ENCODE measurements at regions not wholly inside any gene's neighbourhood (a gene's known extent, or its start where the extent isn't known, plus 50 kb on each side); places are given as distances from the start of the nearest gene placed in this dataset.
"Not testable (repeated sequence)": the region's sequence is repeated elsewhere in the genome, so short reads cannot be mapped to it uniquely, and the experiment has no call there.

- DNase-seq = no peak
These were observed 63.1 kb downstream of the MATN1 start for GRCh38 chr1:30660241-30660640.

GRCh38 chr1:30659702-30660101 is 63.7 kb downstream of the MATN1 start:
- no peak for DNase-seq

DNA sequence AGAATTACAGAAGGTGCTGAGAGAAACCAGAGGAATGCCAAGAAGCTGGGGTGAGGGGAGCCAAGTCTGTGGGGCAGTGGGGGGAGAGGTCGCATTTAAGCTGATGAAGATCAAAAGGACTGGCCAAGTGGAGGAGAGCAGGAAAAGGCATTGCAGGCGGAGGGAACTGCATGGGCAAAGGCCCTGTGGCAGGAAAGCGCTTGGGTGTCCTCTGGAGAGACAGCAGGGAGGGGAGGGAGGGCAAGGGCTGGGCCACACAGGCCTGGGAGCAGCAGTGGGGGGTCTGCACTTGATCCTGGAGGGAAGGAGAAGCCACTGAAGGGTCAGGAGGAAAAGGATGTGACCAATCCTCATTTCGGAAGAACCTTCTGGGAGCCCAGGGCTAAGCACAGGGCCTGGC is 65.0 kb downstream of the MATN1 start:
- DNase-seq = not testable (repeated sequence)

- no peak for DNase-seq
These were observed 65.4 kb downstream of the MATN1 start for GRCh38 chr1:30658014-30658336.

- no peak for DNase-seq
These were observed 66.0 kb downstream of the MATN1 start for GRCh38 chr1:30657131-30658013.

DNA sequence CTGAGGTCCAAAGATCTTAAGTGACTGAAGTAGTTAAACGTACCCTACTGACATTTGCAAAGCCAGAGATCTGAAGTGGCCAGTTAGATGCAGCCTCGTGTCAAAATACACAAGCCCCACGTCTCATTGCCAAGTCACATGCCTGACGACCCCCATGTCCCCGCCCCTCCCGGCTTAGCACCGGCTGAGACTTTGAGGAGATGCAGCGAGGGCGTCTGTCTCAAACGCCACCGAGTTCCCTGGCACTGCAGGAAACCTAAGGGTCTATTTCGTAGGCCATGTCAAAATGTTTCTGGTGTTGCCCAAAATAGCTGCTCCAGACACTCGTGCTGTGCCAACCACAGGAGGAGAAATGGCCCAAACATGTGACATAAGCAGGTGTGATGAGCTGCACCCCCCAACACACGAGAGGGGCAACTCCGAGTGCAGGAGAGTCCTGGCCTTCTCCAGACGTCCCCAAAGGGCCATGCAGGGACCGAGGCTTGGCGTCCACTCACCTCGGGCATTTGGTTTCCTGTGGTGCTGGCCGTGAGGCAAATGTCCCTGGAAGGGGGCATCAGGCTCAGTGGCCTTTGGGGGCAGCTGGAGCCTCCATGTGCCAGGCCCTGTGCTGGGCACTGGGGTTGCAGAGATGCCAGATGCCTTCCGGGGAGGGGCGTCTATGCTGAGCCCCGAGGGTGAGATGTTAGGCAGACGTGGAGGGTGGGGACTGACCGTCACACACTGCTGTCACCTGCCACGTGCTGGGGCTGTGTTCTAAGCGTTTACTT is 67.0 kb downstream of the MATN1 start:
- no peak for DNase-seq

- DNase-seq = no peak
These were observed 67.7 kb downstream of the MATN1 start for GRCh38 chr1:30655672-30656071.

DNA sequence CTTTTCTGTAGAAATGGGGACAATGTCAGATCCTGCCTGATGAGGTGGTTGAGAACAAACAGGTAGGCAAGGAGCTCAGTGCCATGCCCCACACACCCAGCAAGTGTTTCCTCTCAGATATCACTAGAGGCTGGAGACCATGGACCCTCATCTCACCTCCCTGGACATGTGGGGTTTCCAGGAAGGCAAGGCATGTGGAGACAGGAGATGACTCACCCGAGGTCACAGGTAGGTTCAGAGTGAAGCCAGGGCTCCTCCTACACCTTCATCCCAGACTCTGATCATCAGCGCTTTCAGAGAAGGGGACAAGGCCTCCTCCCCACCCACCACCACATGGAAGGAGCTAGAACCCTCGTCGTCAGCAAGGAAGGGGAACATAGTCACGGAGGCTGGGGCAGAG is 69.2 kb downstream of the MATN1 start:
- DNase-seq = no peak

DNA sequence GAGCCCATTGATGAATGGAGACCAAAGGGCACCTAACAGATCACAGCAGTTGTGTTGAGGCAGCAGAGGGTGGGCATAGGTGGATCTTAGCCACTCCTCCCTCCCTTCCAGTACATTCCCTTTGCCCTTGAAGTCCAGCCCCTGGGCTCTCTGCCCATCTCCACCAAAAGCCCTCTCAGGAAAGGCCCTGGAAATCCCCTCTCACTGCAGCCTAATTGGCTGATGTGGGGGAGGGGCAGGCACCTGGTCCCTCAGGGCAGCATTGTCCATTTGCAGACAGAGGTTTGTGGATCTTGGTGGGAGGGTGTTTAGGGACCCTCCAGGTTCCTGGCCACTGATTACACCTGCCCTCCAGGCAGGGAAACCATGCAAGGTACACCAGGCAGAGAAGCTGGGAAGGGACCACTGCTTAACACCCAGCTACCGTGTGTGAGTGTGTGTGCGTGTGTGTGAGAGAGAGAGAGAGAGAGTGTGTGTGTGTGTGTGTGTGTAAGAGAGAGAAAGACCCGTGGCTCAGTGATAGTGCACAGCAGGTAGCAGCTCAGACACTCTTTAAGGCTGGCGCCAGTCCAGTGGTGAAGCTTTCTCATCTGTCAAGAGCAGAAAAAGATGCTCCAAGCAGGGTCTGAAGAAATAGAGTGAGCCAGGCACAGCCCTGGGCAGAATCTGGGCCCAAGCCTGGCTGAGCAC is 71.1 kb downstream of the MATN1 start:
- DNase-seq = no peak

- not testable (repeated sequence) for DNase-seq
These were observed 72.0 kb downstream of the MATN1 start for GRCh38 chr1:30651395-30651794.

- no peak for DNase-seq
These were observed 72.4 kb downstream of the MATN1 start for GRCh38 chr1:30650968-30651320.

- DNase-seq = no peak
These were observed 73.1 kb downstream of the MATN1 start for GRCh38 chr1:30650038-30650967.

- no peak for DNase-seq
These were observed 73.9 kb downstream of the MATN1 start for GRCh38 chr1:30649321-30649991.

DNA sequence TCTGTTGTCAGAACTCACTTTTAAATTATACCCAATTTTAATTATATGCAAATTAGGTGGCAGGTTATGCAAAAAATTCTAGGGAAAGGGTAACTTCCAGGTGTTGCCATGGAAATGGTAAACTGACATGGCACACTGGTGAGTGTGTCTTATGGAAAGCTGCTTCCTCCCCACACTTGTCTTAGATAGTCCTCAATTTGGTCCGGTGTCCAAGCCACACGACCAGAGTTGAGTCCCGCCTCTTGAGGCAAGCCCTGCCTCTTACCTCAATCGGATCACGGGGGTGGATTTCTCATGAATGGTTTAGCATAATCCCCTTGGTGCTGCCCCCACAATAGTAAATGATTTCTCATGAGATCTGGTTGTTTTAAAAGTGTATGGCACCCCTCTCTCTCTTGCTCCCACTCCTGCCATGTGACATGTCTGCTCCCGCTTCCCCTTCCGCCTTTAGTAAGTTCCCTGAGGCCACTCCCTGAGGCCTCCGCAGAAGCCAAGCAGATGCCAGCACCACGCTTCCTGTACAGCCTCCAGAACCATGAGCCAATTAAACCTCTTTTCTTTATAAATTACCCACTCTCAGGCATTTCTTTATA is 74.9 kb downstream of the MATN1 start:
- DNase-seq = no peak

DNA sequence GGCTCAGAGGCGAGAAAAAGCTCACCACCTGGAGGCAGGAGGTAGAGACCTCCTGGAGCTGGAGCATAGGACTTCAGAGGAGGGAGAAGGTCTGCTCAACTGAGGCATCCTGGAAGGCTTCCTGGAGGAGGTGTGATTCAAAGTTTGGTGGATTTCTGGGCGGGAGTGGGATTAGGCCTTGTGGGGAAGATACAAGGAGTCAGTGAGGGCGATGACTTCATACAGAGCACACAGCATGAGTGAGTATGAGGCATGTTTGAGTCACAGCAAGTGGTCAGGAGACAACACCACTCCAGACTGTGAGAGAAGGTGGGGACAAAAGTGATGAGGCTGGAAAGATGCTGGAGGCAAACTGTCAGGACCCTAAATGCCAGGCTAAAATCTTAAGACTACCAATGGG is 77.6 kb downstream of the MATN1 start:
- DNase-seq = no peak

DNA sequence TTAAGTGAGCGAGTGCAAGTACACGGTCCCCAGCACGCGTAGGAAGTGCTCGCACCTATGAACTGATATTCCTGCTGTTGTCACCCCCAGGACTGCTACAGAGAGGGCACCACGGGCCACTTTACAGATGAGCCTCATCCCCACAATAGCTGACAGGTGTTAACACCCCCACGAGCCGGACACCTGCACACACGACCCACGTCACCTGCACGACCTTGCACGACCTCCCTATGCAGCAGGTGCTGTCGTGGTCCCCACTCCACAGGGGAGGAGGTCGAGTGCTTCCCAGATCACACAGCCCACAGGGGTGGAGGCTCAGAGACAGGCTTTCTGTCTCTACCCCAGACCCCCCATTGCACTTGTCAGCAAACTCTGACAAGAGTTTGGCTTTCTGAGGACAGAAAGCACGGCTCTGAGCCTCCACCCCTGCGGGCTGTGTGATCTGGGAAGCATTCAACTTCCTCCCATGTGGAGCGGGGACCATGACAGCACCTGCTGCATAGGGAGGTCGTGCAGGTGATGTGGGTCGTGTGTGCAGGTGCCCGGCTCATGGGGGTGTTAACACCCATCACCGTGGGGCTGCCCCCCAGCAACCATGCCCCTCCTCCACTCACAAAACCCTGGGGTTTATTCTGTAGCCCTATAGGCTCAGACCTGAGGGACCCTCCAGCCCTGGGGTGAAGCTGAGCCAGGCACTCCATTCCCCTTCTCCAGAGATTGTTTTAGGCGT is 80.8 kb downstream of the MATN1 start:
- DNase-seq = no peak

DNA sequence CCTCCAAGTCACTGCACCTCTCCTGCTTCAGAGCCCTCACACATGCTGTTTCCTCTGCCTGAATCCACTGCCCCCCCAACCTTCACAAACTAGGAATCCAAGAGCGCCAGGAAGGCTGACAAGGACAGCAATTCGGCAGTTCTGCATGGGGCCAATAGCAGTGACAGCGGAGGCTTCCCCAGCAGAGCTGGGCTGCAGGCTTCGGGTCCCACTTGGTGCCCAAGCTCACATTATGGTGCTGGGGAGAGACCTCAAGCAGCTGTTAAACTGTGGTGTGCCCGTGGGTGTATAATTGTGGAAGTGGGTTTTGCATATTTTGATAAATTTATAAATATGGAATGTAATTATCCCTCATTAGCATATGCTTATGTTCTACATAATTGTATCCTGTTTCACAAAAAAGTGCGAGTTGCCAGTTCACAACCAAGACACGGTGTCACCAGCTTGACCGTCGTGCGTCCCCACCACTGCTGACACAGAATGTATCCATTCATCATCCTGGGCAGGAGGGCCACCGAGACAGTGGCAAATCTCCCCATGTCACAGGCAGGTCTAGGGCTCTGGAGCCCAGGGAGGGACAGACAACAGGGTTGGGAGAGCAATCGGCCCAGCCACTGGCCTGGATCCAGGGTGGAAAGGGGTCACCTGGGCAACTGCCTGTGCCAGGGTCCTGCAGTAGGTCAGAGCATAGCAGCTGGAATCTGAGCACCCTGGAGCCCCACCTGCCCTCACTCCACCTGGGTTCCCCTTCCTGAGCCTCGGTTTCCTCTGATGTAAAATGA is 81.6 kb downstream of the MATN1 start:
- DNase-seq = no peak

DNA sequence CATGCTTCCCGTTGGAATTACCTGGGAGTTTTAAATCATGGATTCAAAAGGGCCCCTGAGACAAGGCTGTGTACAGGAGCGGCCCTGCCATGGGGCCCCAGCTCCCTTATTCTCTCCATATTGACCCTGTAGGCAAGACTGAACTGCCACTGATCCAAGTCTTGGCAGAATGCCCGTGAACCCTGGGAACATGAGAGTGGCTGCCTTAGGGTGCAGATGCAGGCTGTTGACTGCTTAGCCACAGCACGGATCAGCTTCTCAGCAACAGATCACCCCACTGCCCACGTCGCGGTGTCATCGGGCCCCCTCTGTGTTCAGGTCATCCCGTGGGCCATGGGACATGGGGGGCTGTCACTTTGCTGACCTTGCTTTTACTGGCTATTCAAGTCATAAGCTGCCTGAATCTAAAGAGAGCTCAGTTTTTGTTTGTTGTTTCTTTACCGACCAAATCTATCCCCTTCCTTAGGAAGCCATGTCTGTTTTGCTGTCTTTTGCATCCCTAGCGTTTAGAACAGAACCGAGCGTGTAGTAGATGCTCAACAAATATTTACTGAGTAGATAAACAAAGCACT is 83.4 kb downstream of the MATN1 start:
- no peak for DNase-seq

- DNase-seq = peak; percentile 7
These were observed 84.6 kb downstream of the MATN1 start for GRCh38 chr1:30638811-30639210.

- no peak for DNase-seq
These were observed 85.3 kb downstream of the MATN1 start for GRCh38 chr1:30638086-30638485.
